ENCODE measurements at regions not wholly inside any gene's neighbourhood (a gene's known extent, or its start where the extent isn't known, plus 50 kb on each side); places are given as distances from the start of the nearest gene placed in this dataset.

DNA sequence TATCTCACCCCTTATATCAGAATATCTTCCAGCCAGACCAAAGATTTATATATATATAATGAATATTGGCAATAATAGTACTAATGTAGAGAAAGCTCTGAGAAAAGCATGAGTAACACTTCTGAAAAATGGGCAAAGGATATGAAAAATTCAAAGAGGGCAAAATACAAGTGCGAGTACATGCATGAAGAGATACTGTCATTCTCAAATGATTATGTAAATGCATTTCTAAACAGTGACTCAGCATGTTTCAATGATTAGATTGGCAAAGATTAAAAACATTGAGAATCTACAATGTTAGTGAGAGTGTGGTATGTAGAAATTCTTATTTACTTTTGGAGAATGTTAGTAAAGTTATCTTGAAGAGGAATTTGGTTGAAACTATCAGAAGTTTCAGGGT lies 118.3 kb upstream of the NEDD4L start:
- Histone ChIP-seq H3K27me3 (no peaks in the 10 kb centered on the region), H3K36me3 (no peaks in the 10 kb centered on the region), H3K9me3 (no peaks in the 10 kb centered on the region), H3K4me3 (no peak overlapping the region), H3K27ac (no peak overlapping the region), H3K4me1 (peaks cover 0 to under 1% of the 10 kb centered on the region in 2 donors)
- ATAC-seq (no peak), DNase-seq (no peak)
- TF ChIP-seq, protein P1, sequence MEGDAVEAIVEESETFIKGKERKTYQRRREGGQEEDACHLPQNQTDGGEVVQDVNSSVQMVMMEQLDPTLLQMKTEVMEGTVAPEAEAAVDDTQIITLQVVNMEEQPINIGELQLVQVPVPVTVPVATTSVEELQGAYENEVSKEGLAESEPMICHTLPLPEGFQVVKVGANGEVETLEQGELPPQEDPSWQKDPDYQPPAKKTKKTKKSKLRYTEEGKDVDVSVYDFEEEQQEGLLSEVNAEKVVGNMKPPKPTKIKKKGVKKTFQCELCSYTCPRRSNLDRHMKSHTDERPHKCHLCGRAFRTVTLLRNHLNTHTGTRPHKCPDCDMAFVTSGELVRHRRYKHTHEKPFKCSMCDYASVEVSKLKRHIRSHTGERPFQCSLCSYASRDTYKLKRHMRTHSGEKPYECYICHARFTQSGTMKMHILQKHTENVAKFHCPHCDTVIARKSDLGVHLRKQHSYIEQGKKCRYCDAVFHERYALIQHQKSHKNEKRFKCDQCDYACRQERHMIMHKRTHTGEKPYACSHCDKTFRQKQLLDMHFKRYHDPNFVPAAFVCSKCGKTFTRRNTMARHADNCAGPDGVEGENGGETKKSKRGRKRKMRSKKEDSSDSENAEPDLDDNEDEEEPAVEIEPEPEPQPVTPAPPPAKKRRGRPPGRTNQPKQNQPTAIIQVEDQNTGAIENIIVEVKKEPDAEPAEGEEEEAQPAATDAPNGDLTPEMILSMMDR (IDR thresholded peaks at IDR 0.05 in 4 of 5, conservative IDR thresholded peaks at IDR 0.05 in 1 of 5), result no peak
- TF ChIP-seq POLR2A (IDR thresholded peaks at IDR 0.05), result no peak
- intact Hi-C loops (cut with DNase I; ENCODE audit: low total_unique reads), result no loop called here
- in situ Hi-C loops (cut with MboI; ENCODE audit: low sequenced_read_pairs in 4 of 4), result no loop called here

DNA sequence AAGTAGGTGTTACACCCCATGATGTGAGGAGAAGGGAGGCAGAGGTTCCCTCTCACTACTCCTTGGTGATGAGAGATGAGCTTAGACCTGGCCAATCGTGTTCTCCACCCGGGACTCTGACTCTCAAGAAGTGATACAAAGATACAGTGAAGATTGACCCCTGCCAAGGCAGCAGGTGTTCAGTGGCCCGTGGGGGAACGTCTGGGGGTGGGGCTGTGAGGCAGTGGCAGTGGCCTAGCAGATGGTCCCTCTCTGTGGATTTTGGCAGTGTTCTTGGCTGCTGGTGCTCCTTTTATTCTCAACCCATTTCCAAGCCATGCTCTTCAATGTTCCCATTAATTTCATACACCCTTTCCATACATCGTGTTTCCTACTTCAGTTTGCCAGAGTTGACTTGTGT lies 120.4 kb upstream of the NEDD4L start:
- DNase-seq (no peak), ATAC-seq (no peak)
- intact Hi-C loops (cut with DNase I; ENCODE audit: low total_unique reads) (no loop called here), in situ Hi-C loops (cut with MboI; ENCODE audit: low sequenced_read_pairs in 4 of 4) (no loop called here)
- Histone ChIP-seq H3K27me3 (no peaks in the 10 kb centered on the region), H3K36me3 (no peaks in the 10 kb centered on the region), H3K4me1 (no peaks in the 10 kb centered on the region), H3K9me3 (no peaks in the 10 kb centered on the region), H3K27ac (no peak overlapping the region), H3K4me3 (no peak overlapping the region)
- no peak for TF ChIP-seq POLR2A (IDR thresholded peaks at IDR 0.05)
- TF ChIP-seq, protein P1 (IDR thresholded peaks at IDR 0.05 in 4 of 5, conservative IDR thresholded peaks at IDR 0.05 in 1 of 5), result no peak

DNA sequence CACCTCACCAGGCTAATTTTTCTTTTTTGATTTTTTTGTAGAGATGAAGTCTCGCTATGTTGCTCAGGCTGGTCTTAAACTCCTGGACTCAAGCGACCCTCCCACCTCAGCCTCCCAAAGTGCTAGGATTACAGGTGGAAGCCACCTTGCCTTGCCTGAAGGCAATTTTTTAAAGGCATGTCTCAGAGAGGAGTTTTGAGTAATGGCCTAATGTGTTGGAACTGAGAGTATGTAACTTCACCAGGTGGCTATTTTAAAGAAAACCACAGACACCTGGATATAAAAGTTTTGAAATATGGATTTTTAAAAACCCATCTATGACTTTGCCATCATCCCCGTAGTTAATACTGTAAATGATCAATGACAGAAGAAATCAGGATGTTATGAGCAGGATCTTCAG lies 119.8 kb upstream of the ATP8B1 start:
- in situ Hi-C loops (cut with MboI; ENCODE audit: low sequenced_read_pairs in 4 of 4), result no loop called here
- ATAC-seq, result no peak
- TF ChIP-seq POLR2A (IDR thresholded peaks at IDR 0.05), result no peak
- TF ChIP-seq, protein P1 (IDR thresholded peaks at IDR 0.05 in 4 of 5, conservative IDR thresholded peaks at IDR 0.05 in 1 of 5), result no peak

DNA sequence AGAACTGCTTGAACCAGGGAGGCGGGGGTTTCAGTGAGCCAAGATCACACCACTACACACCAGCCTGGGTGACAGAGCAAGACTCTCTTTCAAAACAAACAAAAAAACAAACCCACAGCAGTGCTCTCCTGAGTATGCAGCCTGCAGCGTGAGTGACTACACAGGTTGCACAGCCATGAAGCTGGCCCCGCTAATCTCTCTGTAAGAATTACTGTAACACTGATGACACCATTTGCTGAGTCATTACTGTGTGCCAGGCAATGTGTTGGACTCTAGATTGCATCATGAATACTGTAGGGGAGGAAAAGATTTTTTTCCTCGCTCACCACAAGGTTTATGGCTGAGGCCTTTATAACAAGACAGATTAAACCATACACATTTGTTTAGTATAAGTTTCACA lies 118.6 kb upstream of the ATP8B1 start:
- no peak overlapping the region for H3K27ac ChIP-seq
- TF ChIP-seq, protein P1 (IDR thresholded peaks at IDR 0.05 in 4 of 5, conservative IDR thresholded peaks at IDR 0.05 in 1 of 5), result no peak
- no peak for TF ChIP-seq POLR2A (IDR thresholded peaks at IDR 0.05)
- H3K4me3 ChIP-seq, result no peak overlapping the region
- intact Hi-C loops (cut with DNase I; ENCODE audit: low total_unique reads) (no loop called here), in situ Hi-C loops (cut with MboI; ENCODE audit: low sequenced_read_pairs in 4 of 4) (no loop called here)
- H3K27me3 ChIP-seq, result no peaks in the 10 kb centered on the region
- ATAC-seq (no peak), DNase-seq (no peak)
- no peaks in the 10 kb centered on the region for H3K4me1 ChIP-seq
- H3K36me3 ChIP-seq, result no peaks in the 10 kb centered on the region
- H3K9me3 ChIP-seq, result no peaks in the 10 kb centered on the region

More for the DNA sequence above, 119.8 kb upstream of the ATP8B1 start:
- no peaks in the 10 kb centered on the region for H3K36me3 ChIP-seq
- no peak overlapping the region for H3K27ac ChIP-seq
- no peak for DNase-seq
- no peaks in the 10 kb centered on the region for H3K27me3 ChIP-seq
- intact Hi-C loops (cut with DNase I; ENCODE audit: low total_unique reads), result no loop called here
- H3K4me3 ChIP-seq, result no peak overlapping the region
- no peaks in the 10 kb centered on the region for H3K4me1 ChIP-seq
- no peaks in the 10 kb centered on the region for H3K9me3 ChIP-seq

DNA sequence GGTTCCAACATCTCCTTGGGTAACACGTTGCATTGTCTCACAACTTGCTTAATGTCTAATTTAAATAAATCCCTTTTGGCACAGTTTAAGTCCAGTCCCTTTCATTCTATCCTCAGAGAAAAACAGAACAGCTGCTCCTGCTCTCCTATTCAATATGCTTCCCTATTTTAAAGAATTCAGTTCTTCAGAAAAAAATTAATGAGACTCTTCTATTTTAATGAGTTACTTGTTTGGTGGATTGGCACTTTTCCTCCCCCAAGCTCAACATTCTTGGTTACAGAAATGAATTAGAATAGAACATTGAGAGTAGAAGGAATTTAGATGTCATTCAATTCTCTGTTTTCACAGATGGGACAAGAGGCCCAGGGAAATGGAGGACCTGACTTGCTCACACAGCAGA lies 116.9 kb upstream of the ATP8B1 start:
- TF ChIP-seq, protein P1 (IDR thresholded peaks at IDR 0.05 in 4 of 5, conservative IDR thresholded peaks at IDR 0.05 in 1 of 5), result no peak
- TF ChIP-seq POLR2A (IDR thresholded peaks at IDR 0.05), result no peak
- ATAC-seq (no peak), DNase-seq (no peak)
- intact Hi-C loops (cut with DNase I; ENCODE audit: low total_unique reads) (no loop called here), in situ Hi-C loops (cut with MboI; ENCODE audit: low sequenced_read_pairs in 4 of 4) (no loop called here)
- Histone ChIP-seq H3K27ac (no peak overlapping the region), H3K4me3 (no peak overlapping the region), H3K27me3 (no peaks in the 10 kb centered on the region), H3K9me3 (no peaks in the 10 kb centered on the region), H3K36me3 (no peaks in the 10 kb centered on the region), H3K4me1 (no peaks in the 10 kb centered on the region)

Measured in gastrocnemius medialis (tissue), 4 donors.